ENCODE measurements at regions not wholly inside any gene's neighbourhood (a gene's known extent, or its start where the extent isn't known, plus 50 kb on each side); places are given as distances from the start of the nearest gene placed in this dataset.

GRCh38 chr20:22442318-22442717 is 142.1 kb downstream of the FOXA2 start:
- Histone ChIP-seq H3K56ac (ENCODE audit: insufficient read length, low read depth, low read length) (no peak overlapping the region), H3K4ac (ENCODE audit: low read depth, low read length) (no peak overlapping the region), H3K79me1 (ENCODE audit: insufficient read depth, low read depth, low read length, poor library complexity, severe bottlenecking) (no peaks in the 10 kb centered on the region), H3K27me3 (ENCODE audit: insufficient read depth, low read length) (no peaks in the 10 kb centered on the region), H3K4me2 (ENCODE audit: insufficient read depth, insufficient read length, low read length) (no peak overlapping the region), H3K23ac (ENCODE audit: insufficient read length, low read depth, low read length) (no peak overlapping the region), H2BK20ac (ENCODE audit: low read depth, low read length, poor library complexity, severe bottlenecking) (no peak overlapping the region), H2BK15ac (ENCODE audit: low read depth, low read length) (no peak overlapping the region), H3K27ac (ENCODE audit: insufficient read length, low read depth, low read length) (no peak overlapping the region), H3K9ac (ENCODE audit: extremely low read depth, insufficient read length, low read length) (no peak overlapping the region), H3K4me1 (ENCODE audit: insufficient read depth, low read length) (no peaks in the 10 kb centered on the region), H2AFZ (ENCODE audit: low read length) (no peak overlapping the region), H2AK5ac (ENCODE audit: insufficient read length, low read length) (no peak overlapping the region), H3K23me2 (ENCODE audit: insufficient read length, low read depth, low read length, poor library complexity, severe bottlenecking) (no peaks in the 10 kb centered on the region), H2BK12ac (ENCODE audit: insufficient read length, low read depth, low read length) (no peak overlapping the region), H4K91ac (ENCODE audit: insufficient read length, low read depth, low read length) (no peak overlapping the region), H2BK5ac (ENCODE audit: insufficient read length, low read length) (no peak overlapping the region), H3K9me3 (ENCODE audit: control insufficient read depth, low read depth, low read length) (no peaks in the 10 kb centered on the region), H3T11ph (ENCODE audit: low read length) (no peak overlapping the region), H4K8ac (replicated peaks; ENCODE audit: insufficient read length, low read depth, low read length) (no peak overlapping the region), H4K5ac (ENCODE audit: insufficient read length, low read depth, low read length) (no peak overlapping the region), H4K20me1 (ENCODE audit: control insufficient read depth, insufficient read depth, insufficient read length) (no peaks in the 10 kb centered on the region), H3K14ac (ENCODE audit: insufficient read depth, low read length) (no peak overlapping the region), H2BK120ac (ENCODE audit: low read depth, low read length, poor library complexity, severe bottlenecking) (no peak overlapping the region), H3K18ac (ENCODE audit: insufficient read length, low read depth, low read length) (no peak overlapping the region), H3K79me2 (ENCODE audit: insufficient read depth, low read length) (no peaks in the 10 kb centered on the region)
- WGBS (ENCODE audit: extremely low coverage, insufficient read length, low lambda C conversion rate): no CpG with 5 or more reads among the region's 7 CpGs
- H3K9me3 Mint-ChIP-seq: no peaks in the 10 kb centered on the region; a peak in 1 of 5 replicates
- no peak for TF ChIP-seq CTCF (conservative IDR thresholded peaks at IDR 0.05)
- peaks cover 5% of the 10 kb centered on the region in 2 experiments for H3K4me1 Mint-ChIP-seq
- H3K27me3 Mint-ChIP-seq (ENCODE audit: low read depth): peaks cover 54% of the 10 kb centered on the region
- H3K36me3 Mint-ChIP-seq (ENCODE audit: insufficient read depth in 1 of 3, low read depth in 3 of 3): no peaks in the 10 kb centered on the region
- no peak overlapping the region for H3K27ac Mint-ChIP-seq
- no peak for DNase-seq
- no peak overlapping the region for H3K4me3 Mint-ChIP-seq

All from H9 (cell line).